HEK293 (cell line): ENCODE measurements at regions not wholly inside any gene's neighbourhood (a gene's known extent, or its start where the extent isn't known, plus 50 kb on each side); places are given as distances from the start of the nearest gene placed in this dataset.

Experiments
- CTCF ChIA-PET: fragments of 350-600 bp; formaldehyde crosslinking; extraction: SDS; loops from one replicate; lab custom pipeline; 2021; ENCODE audit warnings: antibody characterized with exemption; lab: Yijun Ruan, JAX
- POLR2A ChIA-PET: fragments of 300-600 bp; formaldehyde crosslinking; extraction: SDS; loops from one replicate; lab custom pipeline; 2020; ENCODE audit warnings: antibody characterized with exemption, inconsistent platforms; lab: Yijun Ruan, JAX
- H3K27ac ChIP-seq: fragments of 200-500 bp; sonication (Bioruptor generic); 2 replicates; pipeline ENCODE4 v1.5.1; 2014; ENCODE audit warnings: low read depth, low read length, control low read depth, inconsistent platforms; ENCODE audit errors: extremely low read depth
- H3K36me3 ChIP-seq, 2 experiments: fragments of 200-500 bp in 1 of 2; sonication (Bioruptor generic) in 1 of 2; 1 replicate in 1 of 2; 2 replicates in 1 of 2; pipeline ENCODE4 v1.5.1; 2014 to 2017; ENCODE audit warnings: inconsistent platforms in 2 of 2, low read length in 2 of 2; ENCODE audit not compliant: control insufficient read depth in 2 of 2, insufficient read depth in 1 of 2
- H3K4me1 ChIP-seq: fragments of 200-500 bp; sonication (Bioruptor generic); 2 replicates; pipeline ENCODE4 v1.5.1; 2014; ENCODE audit warnings: mild to moderate bottlenecking, low read length, inconsistent platforms; ENCODE audit not compliant: control insufficient read depth, insufficient read depth
- H3K4me3 ChIP-seq: 2 replicates; pipeline ENCODE4 v1.5.1; 2011; ENCODE audit warnings: low read depth, mild to moderate bottlenecking, control low read depth, low read length, moderate library complexity
- H3K9me3 ChIP-seq: fragments of 200-500 bp; sonication (Bioruptor generic); 2 replicates; pipeline ENCODE4 v1.5.1; 2014; ENCODE audit warnings: low read depth, low read length, inconsistent platforms; ENCODE audit not compliant: control insufficient read depth, insufficient read depth
- AEBP2 ChIP-seq: fragments of 450-650 bp; formaldehyde crosslinking; IDR thresholded peaks from 2 replicates; pipeline ENCODE4 v1.5.1; 2016; ENCODE audit warnings: missing biosample characterization, missing genetic modification characterization, borderline replicate concordance
- HOXA7 ChIP-seq: sonication (generic); formaldehyde crosslinking; IDR thresholded peaks from 2 replicates; pipeline ENCODE4 v1.8.1; 2022; ENCODE audit warnings: missing genetic modification reagents, borderline replicate concordance
- ZNF280C ChIP-seq: fragments of 450-650 bp; formaldehyde crosslinking; IDR thresholded peaks from 2 replicates; pipeline ENCODE4 v1.5.1; 2016; ENCODE audit warnings: missing biosample characterization, missing genetic modification characterization
- ZNF311 ChIP-seq: fragments of 450-650 bp; formaldehyde crosslinking; IDR thresholded peaks from 2 replicates; pipeline ENCODE4 v1.5.1; 2017; ENCODE audit warnings: missing biosample characterization, missing genetic modification characterization, borderline replicate concordance
- ZNF596 ChIP-seq: fragments of 450-650 bp; IDR thresholded peaks from 2 replicates; pipeline ENCODE4 v1.5.0; 2018; ENCODE audit warnings: missing biosample characterization, mild to moderate bottlenecking, missing genetic modification characterization, moderate library complexity
- ZNF621 ChIP-seq: fragments of 450-650 bp; formaldehyde crosslinking; IDR thresholded peaks from 2 replicates; pipeline ENCODE4 v1.5.1; 2017; ENCODE audit warnings: missing biosample characterization, missing genetic modification characterization
- ZNF677 ChIP-seq: fragments of 450-650 bp; IDR thresholded peaks from 2 replicates; pipeline ENCODE4 v1.5.0; 2018; ENCODE audit warnings: missing biosample characterization, mild to moderate bottlenecking, missing genetic modification characterization, moderate library complexity
- TF ChIP-seq, protein P1 (sequence below): fragments of 450-650 bp; formaldehyde crosslinking; IDR thresholded peaks from 2 replicates; pipeline ENCODE4 v1.5.0; 2017; ENCODE audit warnings: missing biosample characterization, missing genetic modification characterization, borderline replicate concordance
- TF ChIP-seq, protein P2 (sequence below): fragments of 450-650 bp; formaldehyde crosslinking; IDR thresholded peaks from 2 replicates; pipeline ENCODE4 v1.5.1; 2017; ENCODE audit warnings: missing biosample characterization, missing genetic modification characterization
- TF ChIP-seq, protein P3 (sequence below): fragments of 450-650 bp; formaldehyde crosslinking; IDR thresholded peaks from 2 replicates; pipeline ENCODE4 v1.5.1; 2016; ENCODE audit warnings: missing biosample characterization, missing genetic modification characterization
- TF ChIP-seq, protein P4 (sequence below): fragments of 450-650 bp; IDR thresholded peaks from 2 replicates; pipeline ENCODE4 v1.5.1; 2018; ENCODE audit warnings: missing biosample characterization, missing genetic modification characterization

DNA sequence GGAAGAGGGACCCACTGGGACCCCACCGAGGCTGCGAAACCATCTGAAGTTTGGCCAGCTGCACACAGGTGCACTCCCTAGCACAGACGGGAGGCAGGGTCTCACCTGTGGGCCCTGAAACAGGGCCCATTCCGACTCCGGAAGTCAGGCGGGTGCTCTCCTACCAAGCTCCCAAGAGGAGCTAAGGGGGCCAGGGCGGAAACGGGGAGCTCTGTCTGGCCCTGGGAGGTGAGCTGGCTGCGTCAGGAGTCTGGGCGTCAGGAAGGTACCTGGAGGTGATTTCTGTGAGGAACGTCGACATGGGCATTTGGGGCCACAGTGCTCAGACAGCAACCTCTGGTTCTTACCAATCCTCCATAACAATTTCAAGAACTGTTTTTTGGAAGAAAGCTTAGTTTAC lies 411.7 kb downstream of the TCERG1L start (continued):
- TF ChIP-seq ZNF677 (tag by site-specific recombination): no peak

- H3K9me3 ChIP-seq: no peaks in the 10 kb centered on the region
- H3K4me1 ChIP-seq: no peaks in the 10 kb centered on the region
- no peak overlapping the region for H3K27ac ChIP-seq
- no peak for TF ChIP-seq ZNF596 (tag by site-specific recombination)
- TF ChIP-seq AEBP2 (tag by site-specific recombination): no peak
- TF ChIP-seq, protein P1, sequence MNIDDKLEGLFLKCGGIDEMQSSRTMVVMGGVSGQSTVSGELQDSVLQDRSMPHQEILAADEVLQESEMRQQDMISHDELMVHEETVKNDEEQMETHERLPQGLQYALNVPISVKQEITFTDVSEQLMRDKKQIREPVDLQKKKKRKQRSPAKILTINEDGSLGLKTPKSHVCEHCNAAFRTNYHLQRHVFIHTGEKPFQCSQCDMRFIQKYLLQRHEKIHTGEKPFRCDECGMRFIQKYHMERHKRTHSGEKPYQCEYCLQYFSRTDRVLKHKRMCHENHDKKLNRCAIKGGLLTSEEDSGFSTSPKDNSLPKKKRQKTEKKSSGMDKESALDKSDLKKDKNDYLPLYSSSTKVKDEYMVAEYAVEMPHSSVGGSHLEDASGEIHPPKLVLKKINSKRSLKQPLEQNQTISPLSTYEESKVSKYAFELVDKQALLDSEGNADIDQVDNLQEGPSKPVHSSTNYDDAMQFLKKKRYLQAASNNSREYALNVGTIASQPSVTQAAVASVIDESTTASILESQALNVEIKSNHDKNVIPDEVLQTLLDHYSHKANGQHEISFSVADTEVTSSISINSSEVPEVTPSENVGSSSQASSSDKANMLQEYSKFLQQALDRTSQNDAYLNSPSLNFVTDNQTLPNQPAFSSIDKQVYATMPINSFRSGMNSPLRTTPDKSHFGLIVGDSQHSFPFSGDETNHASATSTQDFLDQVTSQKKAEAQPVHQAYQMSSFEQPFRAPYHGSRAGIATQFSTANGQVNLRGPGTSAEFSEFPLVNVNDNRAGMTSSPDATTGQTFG (tag by site-specific recombination): no peak
- TF ChIP-seq ZNF280C (tag by site-specific recombination): no peak
- TF ChIP-seq, protein P2, sequence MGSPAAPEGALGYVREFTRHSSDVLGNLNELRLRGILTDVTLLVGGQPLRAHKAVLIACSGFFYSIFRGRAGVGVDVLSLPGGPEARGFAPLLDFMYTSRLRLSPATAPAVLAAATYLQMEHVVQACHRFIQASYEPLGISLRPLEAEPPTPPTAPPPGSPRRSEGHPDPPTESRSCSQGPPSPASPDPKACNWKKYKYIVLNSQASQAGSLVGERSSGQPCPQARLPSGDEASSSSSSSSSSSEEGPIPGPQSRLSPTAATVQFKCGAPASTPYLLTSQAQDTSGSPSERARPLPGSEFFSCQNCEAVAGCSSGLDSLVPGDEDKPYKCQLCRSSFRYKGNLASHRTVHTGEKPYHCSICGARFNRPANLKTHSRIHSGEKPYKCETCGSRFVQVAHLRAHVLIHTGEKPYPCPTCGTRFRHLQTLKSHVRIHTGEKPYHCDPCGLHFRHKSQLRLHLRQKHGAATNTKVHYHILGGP: no peak
- TF ChIP-seq, protein P3, sequence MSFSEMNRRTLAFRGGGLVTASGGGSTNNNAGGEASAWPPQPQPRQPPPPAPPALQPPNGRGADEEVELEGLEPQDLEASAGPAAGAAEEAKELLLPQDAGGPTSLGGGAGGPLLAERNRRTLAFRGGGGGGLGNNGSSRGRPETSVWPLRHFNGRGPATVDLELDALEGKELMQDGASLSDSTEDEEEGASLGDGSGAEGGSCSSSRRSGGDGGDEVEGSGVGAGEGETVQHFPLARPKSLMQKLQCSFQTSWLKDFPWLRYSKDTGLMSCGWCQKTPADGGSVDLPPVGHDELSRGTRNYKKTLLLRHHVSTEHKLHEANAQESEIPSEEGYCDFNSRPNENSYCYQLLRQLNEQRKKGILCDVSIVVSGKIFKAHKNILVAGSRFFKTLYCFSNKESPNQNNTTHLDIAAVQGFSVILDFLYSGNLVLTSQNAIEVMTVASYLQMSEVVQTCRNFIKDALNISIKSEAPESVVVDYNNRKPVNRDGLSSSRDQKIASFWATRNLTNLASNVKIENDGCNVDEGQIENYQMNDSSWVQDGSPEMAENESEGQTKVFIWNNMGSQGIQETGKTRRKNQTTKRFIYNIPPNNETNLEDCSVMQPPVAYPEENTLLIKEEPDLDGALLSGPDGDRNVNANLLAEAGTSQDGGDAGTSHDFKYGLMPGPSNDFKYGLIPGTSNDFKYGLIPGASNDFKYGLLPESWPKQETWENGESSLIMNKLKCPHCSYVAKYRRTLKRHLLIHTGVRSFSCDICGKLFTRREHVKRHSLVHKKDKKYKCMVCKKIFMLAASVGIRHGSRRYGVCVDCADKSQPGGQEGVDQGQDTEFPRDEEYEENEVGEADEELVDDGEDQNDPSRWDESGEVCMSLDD (tag by site-specific recombination): no peak
- TF ChIP-seq, protein P4, sequence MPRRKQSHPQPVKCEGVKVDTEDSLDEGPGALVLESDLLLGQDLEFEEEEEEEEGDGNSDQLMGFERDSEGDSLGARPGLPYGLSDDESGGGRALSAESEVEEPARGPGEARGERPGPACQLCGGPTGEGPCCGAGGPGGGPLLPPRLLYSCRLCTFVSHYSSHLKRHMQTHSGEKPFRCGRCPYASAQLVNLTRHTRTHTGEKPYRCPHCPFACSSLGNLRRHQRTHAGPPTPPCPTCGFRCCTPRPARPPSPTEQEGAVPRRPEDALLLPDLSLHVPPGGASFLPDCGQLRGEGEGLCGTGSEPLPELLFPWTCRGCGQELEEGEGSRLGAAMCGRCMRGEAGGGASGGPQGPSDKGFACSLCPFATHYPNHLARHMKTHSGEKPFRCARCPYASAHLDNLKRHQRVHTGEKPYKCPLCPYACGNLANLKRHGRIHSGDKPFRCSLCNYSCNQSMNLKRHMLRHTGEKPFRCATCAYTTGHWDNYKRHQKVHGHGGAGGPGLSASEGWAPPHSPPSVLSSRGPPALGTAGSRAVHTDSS: no peak
- TF ChIP-seq HOXA7: no peak
- TF ChIP-seq ZNF621 (tag by site-specific recombination): no peak
- no peak for TF ChIP-seq ZNF311 (tag by site-specific recombination)
- TF ChIP-seq, all 188 proteins: peak for 0
- ChIA-PET CTCF (no interaction called here), POLR2A (no interaction called here)
- H3K4me3 ChIP-seq: no peak overlapping the region
- no peaks in the 10 kb centered on the region for H3K36me3 ChIP-seq
Observed at GRCh38 chr10:130900441-130901160, 410.9 kb downstream of the TCERG1L start.
